Naive thymus-derived CD4-positive, alpha-beta T cell (primary cell): ENCODE measurements at regions not wholly inside any gene's neighbourhood (a gene's known extent, or its start where the extent isn't known, plus 50 kb on each side); places are given as distances from the start of the nearest gene placed in this dataset.

Experiments
- ATAC-seq: fragments of 150-1000 bp; cut with Tn5 transposase; 2 replicates; pipeline ENCODE4 v1.10.0; 2021; ENCODE audit warnings: mild to moderate bottlenecking, moderate library complexity
- CTCF ChIA-PET: fragments of 350-600 bp; sonication (Branson Sonifier 250); formaldehyde crosslinking; loops from one replicate; lab custom pipeline; 2021; ENCODE audit warnings: antibody characterized with exemption; lab: Charles Lee
- POLR2A ChIA-PET: fragments of 350-600 bp; sonication (Branson Sonifier 250); formaldehyde crosslinking; loops from one replicate; lab custom pipeline; 2021; ENCODE audit warnings: antibody characterized with exemption, inconsistent platforms; lab: Charles Lee
- DNase-seq, 9 donors: peaks; one replicate each; pipeline versions ENCODE4 v3.0.0 to v3.0.0-alpha.2; 2020 to 2022; ENCODE audit warnings: mixed read lengths in 1 of 9
- H3K27ac ChIP-seq: one replicate; pipeline ENCODE4 v1.7.0; 2013; ENCODE audit warnings: mild to moderate bottlenecking, low read depth, low read length, moderate library complexity
- H3K27me3 ChIP-seq, 2 donors: one replicate each; pipeline ENCODE4 v1.7.0; 2013; ENCODE audit warnings: low read length in 2 of 2, mild to moderate bottlenecking in 2 of 2, moderate library complexity in 2 of 2; ENCODE audit not compliant: control insufficient read depth in 2 of 2, insufficient read depth in 2 of 2
- H3K36me3 ChIP-seq, 3 experiments: 1 replicate in 2 of 3; 2 replicates in 1 of 3; pipeline ENCODE4 v1.7.0; 2013; ENCODE audit warnings: low read length in 3 of 3, mild to moderate bottlenecking in 3 of 3, moderate library complexity in 1 of 3; ENCODE audit not compliant: insufficient read depth in 3 of 3, control insufficient read depth in 2 of 3
- H3K4me1 ChIP-seq, 2 donors: one replicate each; pipeline ENCODE4 v1.7.0; 2013; ENCODE audit warnings: low read length in 2 of 2, mild to moderate bottlenecking in 2 of 2, moderate library complexity in 1 of 2; ENCODE audit not compliant: control insufficient read depth in 2 of 2, insufficient read depth in 2 of 2
- H3K4me3 ChIP-seq: 2 replicates; pipeline ENCODE4 v1.7.0; 2013; ENCODE audit warnings: mild to moderate bottlenecking, low read length
- H3K9me3 ChIP-seq, 3 experiments: 1 replicate in 2 of 3; 2 replicates in 1 of 3; pipeline ENCODE4 v1.7.0; 2013; ENCODE audit warnings: low read length in 3 of 3; ENCODE audit not compliant: control insufficient read depth in 2 of 3
- H3K27ac Mint-ChIP-seq, 9 donors: one replicate each; pipeline ENCODE4 v1.8.0; 2020 to 2022; ENCODE audit warnings: mixed read lengths in 9 of 9, mild to moderate bottlenecking in 8 of 9, moderate library complexity in 5 of 9, inconsistent platforms in 2 of 9
- H3K27me3 Mint-ChIP-seq, 5 donors: one replicate each; pipeline ENCODE4 v1.8.0; 2021 to 2022; ENCODE audit warnings: mixed read lengths in 5 of 5, mild to moderate bottlenecking in 1 of 5
- H3K36me3 Mint-ChIP-seq, 5 donors: one replicate each; pipeline ENCODE4 v1.8.0; 2020 to 2022; ENCODE audit warnings: mixed read lengths in 5 of 5, mild to moderate bottlenecking in 3 of 5, inconsistent platforms in 1 of 5
- H3K4me1 Mint-ChIP-seq, 7 donors: one replicate each; pipeline ENCODE4 v1.8.0; 2020 to 2022; ENCODE audit warnings: mixed read lengths in 7 of 7, mild to moderate bottlenecking in 3 of 7, inconsistent platforms in 1 of 7
- H3K4me3 Mint-ChIP-seq, 10 donors: one replicate each; pipeline ENCODE4 v1.8.0; 2020 to 2022; ENCODE audit warnings: mild to moderate bottlenecking in 10 of 10, mixed read lengths in 10 of 10, moderate library complexity in 6 of 10, inconsistent platforms in 2 of 10
- H3K9me3 Mint-ChIP-seq, 11 donors: one replicate each; pipeline ENCODE4 v1.8.0; 2020 to 2022; ENCODE audit warnings: mixed read lengths in 11 of 11, mild to moderate bottlenecking in 4 of 11, inconsistent platforms in 1 of 11, moderate library complexity in 1 of 11
- intact Hi-C, 2 donors: fragments of 100-400 bp; cut with micrococcal nuclease; formaldehyde crosslinking; loops; one replicate each; pipeline ENCODE4 v1.15.1; 2023

- Mint-ChIP-seq H3K9me3 (peaks cover 0 to 3% (median 0%) of the 10 kb centered on the region in 11 donors), H3K36me3 (no peaks in the 10 kb centered on the region), H3K4me3 (no peak overlapping the region), H3K4me1 (no peaks in the 10 kb centered on the region), H3K27ac (no peak overlapping the region), H3K27me3 (peaks cover 4 to 37% (median 12%) of the 10 kb centered on the region in 5 donors)
- Histone ChIP-seq H3K27ac (no peak overlapping the region), H3K9me3 (no peaks in the 10 kb centered on the region), H3K36me3 (no peaks in the 10 kb centered on the region), H3K4me3 (no peak overlapping the region), H3K4me1 (no peaks in the 10 kb centered on the region), H3K27me3 (no peaks in the 10 kb centered on the region)
- POLR2A ChIA-PET = no interaction called here
- intact Hi-C loops = no loop called here
- DNase-seq (no peak), ATAC-seq (peak; percentile 51)
- CTCF ChIA-PET = no interaction called here
Measured at GRCh38 chr18:45373286-45373880, 241.9 kb upstream of the SLC14A2 start.

- ATAC-seq (no peak), DNase-seq (no peak)
- ChIA-PET POLR2A (no interaction called here), CTCF (no interaction called here)
- Mint-ChIP-seq H3K4me1 (no peaks in the 10 kb centered on the region), H3K27ac (no peak overlapping the region), H3K9me3 (peaks cover 0 to 3% (median 0%) of the 10 kb centered on the region in 11 donors), H3K36me3 (no peaks in the 10 kb centered on the region), H3K4me3 (no peak overlapping the region), H3K27me3 (peaks cover 4 to 39% (median 13%) of the 10 kb centered on the region in 5 donors)
- no peaks in the 10 kb centered on the region for H3K4me1 ChIP-seq
- no peak overlapping the region for H3K27ac ChIP-seq
- intact Hi-C loops = no loop called here
- H3K4me3 ChIP-seq = no peak overlapping the region
- H3K36me3 ChIP-seq = no peaks in the 10 kb centered on the region
- H3K27me3 ChIP-seq = no peaks in the 10 kb centered on the region
- no peaks in the 10 kb centered on the region for H3K9me3 ChIP-seq
Measured at GRCh38 chr18:45374236-45374635, 241.0 kb upstream of the SLC14A2 start.

- H3K9me3 Mint-ChIP-seq = peaks cover 0 to 3% (median 0%) of the 10 kb centered on the region in 11 donors
- H3K4me1 Mint-ChIP-seq = no peaks in the 10 kb centered on the region
- intact Hi-C loops = no loop called here
- H3K9me3 ChIP-seq = no peaks in the 10 kb centered on the region
- no peak overlapping the region for H3K4me3 ChIP-seq
- no peaks in the 10 kb centered on the region for H3K4me1 ChIP-seq
- H3K36me3 Mint-ChIP-seq = no peaks in the 10 kb centered on the region
- CTCF ChIA-PET = no interaction called here
- H3K27me3 Mint-ChIP-seq = peaks cover 4 to 38% (median 16%) of the 10 kb centered on the region in 5 donors
- no peaks in the 10 kb centered on the region for H3K27me3 ChIP-seq
- H3K27ac Mint-ChIP-seq = no peak overlapping the region
- H3K27ac ChIP-seq = no peak overlapping the region
- ATAC-seq (no peak), DNase-seq (no peak)
- H3K36me3 ChIP-seq = no peaks in the 10 kb centered on the region
- POLR2A ChIA-PET = no interaction called here
- H3K4me3 Mint-ChIP-seq = no peak overlapping the region
Measured at GRCh38 chr18:45374878-45375630, 240.2 kb upstream of the SLC14A2 start.

- ATAC-seq (no peak), DNase-seq (no peak)
- Histone ChIP-seq H3K36me3 (no peaks in the 10 kb centered on the region), H3K27ac (no peak overlapping the region), H3K4me3 (no peak overlapping the region), H3K9me3 (no peaks in the 10 kb centered on the region), H3K4me1 (no peaks in the 10 kb centered on the region), H3K27me3 (no peaks in the 10 kb centered on the region)
- ChIA-PET POLR2A (no interaction called here), CTCF (no interaction called here)
- H3K36me3 Mint-ChIP-seq = no peaks in the 10 kb centered on the region
- peaks cover 0 to 3% (median 0%) of the 10 kb centered on the region in 11 donors for H3K9me3 Mint-ChIP-seq
- no peaks in the 10 kb centered on the region for H3K4me1 Mint-ChIP-seq
- no peak overlapping the region for H3K4me3 Mint-ChIP-seq
- H3K27ac Mint-ChIP-seq = no peak overlapping the region
- intact Hi-C loops = no loop called here
- H3K27me3 Mint-ChIP-seq = peaks cover 4 to 28% (median 12%) of the 10 kb centered on the region in 5 donors
Measured at GRCh38 chr18:45376193-45376592, 239.1 kb upstream of the SLC14A2 start.

GRCh38 chr18:45378308-45378707, 237.0 kb upstream of the SLC14A2 start:
- H3K9me3 ChIP-seq = no peaks in the 10 kb centered on the region
- ChIA-PET POLR2A (no interaction called here), CTCF (no interaction called here)
- H3K27ac Mint-ChIP-seq = no peak overlapping the region
- H3K4me1 ChIP-seq = no peaks in the 10 kb centered on the region
- no peak overlapping the region for H3K27ac ChIP-seq
- H3K27me3 ChIP-seq = no peaks in the 10 kb centered on the region
- peaks cover 0 to 3% (median 0%) of the 10 kb centered on the region in 11 donors for H3K9me3 Mint-ChIP-seq
- ATAC-seq (no peak), DNase-seq (no peak)
- H3K36me3 ChIP-seq = no peaks in the 10 kb centered on the region
- H3K36me3 Mint-ChIP-seq = no peaks in the 10 kb centered on the region
- no peaks in the 10 kb centered on the region for H3K4me1 Mint-ChIP-seq
- H3K27me3 Mint-ChIP-seq = peaks cover 6 to 30% (median 16%) of the 10 kb centered on the region in 5 donors
- H3K4me3 Mint-ChIP-seq = no peak overlapping the region
- intact Hi-C loops = no loop called here
- no peak overlapping the region for H3K4me3 ChIP-seq

- H3K27ac Mint-ChIP-seq = no peak overlapping the region
Measured at GRCh38 chr18:45378933-45379332, 236.3 kb upstream of the SLC14A2 start.

More at GRCh38 chr18:45378933-45379332, 236.3 kb upstream of the SLC14A2 start:
- H3K4me3 Mint-ChIP-seq = no peak overlapping the region
- no peaks in the 10 kb centered on the region for H3K4me1 Mint-ChIP-seq
- H3K27ac ChIP-seq = no peak overlapping the region
- ChIA-PET CTCF (no interaction called here), POLR2A (no interaction called here)
- peaks cover 0 to 3% (median 0%) of the 10 kb centered on the region in 11 donors for H3K9me3 Mint-ChIP-seq
- H3K4me3 ChIP-seq = no peak overlapping the region
- intact Hi-C loops = no loop called here
- ATAC-seq (no peak), DNase-seq (no peak)
- no peaks in the 10 kb centered on the region for H3K36me3 Mint-ChIP-seq
- H3K27me3 ChIP-seq = no peaks in the 10 kb centered on the region
- no peaks in the 10 kb centered on the region for H3K36me3 ChIP-seq
- no peaks in the 10 kb centered on the region for H3K9me3 ChIP-seq
- H3K27me3 Mint-ChIP-seq = peaks cover 12 to 33% (median 22%) of the 10 kb centered on the region in 5 donors
- no peaks in the 10 kb centered on the region for H3K4me1 ChIP-seq
